Natural killer cell (primary cell): ENCODE measurements at regions not wholly inside any gene's neighbourhood (a gene's known extent, or its start where the extent isn't known, plus 50 kb on each side); places are given as distances from the start of the nearest gene placed in this dataset.

Experiments used
- ATAC-seq, 3 donors: fragments of 150-1000 bp in 2 of 3; fragments of 200-7000 bp in 1 of 3; cut with Tn5 transposase; 1 replicate in 1 of 3; 2 replicates in 2 of 3; pipeline ENCODE4 v1.10.0; 2021; ENCODE audit warnings: mild to moderate bottlenecking in 2 of 3, moderate library complexity in 2 of 3
- DNase-seq, 2 donors: peaks; one replicate each; pipeline versions ENCODE4 v3.0.0 to v3.0.0-alpha.2; 2013 to 2021; ENCODE audit warnings: mixed read lengths in 1 of 2
- H3K27ac ChIP-seq: one replicate; pipeline ENCODE4 v1.5.1; 2013; ENCODE audit warnings: mild to moderate bottlenecking, low read length
- H3K27me3 ChIP-seq: one replicate; pipeline ENCODE4 v1.6.1; 2013; ENCODE audit warnings: low read length; ENCODE audit not compliant: control insufficient read depth, insufficient read depth
- H3K36me3 ChIP-seq: one replicate; pipeline ENCODE4 v1.6.1; 2013; ENCODE audit warnings: low read length; ENCODE audit not compliant: control insufficient read depth, insufficient read depth
- H3K4me1 ChIP-seq: one replicate; pipeline ENCODE4 v1.6.1; 2013; ENCODE audit warnings: low read length; ENCODE audit not compliant: control insufficient read depth, insufficient read depth
- H3K4me3 ChIP-seq: one replicate; pipeline ENCODE4 v1.5.1; 2013; ENCODE audit warnings: low read length
- H3K9me3 ChIP-seq: one replicate; pipeline ENCODE4 v1.6.1; 2013; ENCODE audit warnings: low read length; ENCODE audit not compliant: control insufficient read depth, insufficient read depth
- H3K27ac Mint-ChIP-seq, 2 donors: one replicate each; pipeline ENCODE4 v1.8.0; 2022; ENCODE audit warnings: mild to moderate bottlenecking in 2 of 2, mixed read lengths in 2 of 2, moderate library complexity in 1 of 2
- H3K27me3 Mint-ChIP-seq, 2 donors: one replicate each; pipeline ENCODE4 v1.8.0; 2022; ENCODE audit warnings: low read depth in 2 of 2, mixed read lengths in 2 of 2
- H3K36me3 Mint-ChIP-seq: one replicate; pipeline ENCODE4 v1.8.0; 2022; ENCODE audit warnings: mixed read lengths
- H3K4me1 Mint-ChIP-seq, 2 donors: one replicate each; pipeline ENCODE4 v1.8.0; 2022; ENCODE audit warnings: mixed read lengths in 2 of 2
- H3K4me3 Mint-ChIP-seq: one replicate; pipeline ENCODE4 v1.8.0; 2022; ENCODE audit warnings: mild to moderate bottlenecking, moderate library complexity, mixed read lengths
- H3K9me3 Mint-ChIP-seq, 2 donors: one replicate each; pipeline ENCODE4 v1.8.0; 2022; ENCODE audit warnings: mixed read lengths in 2 of 2
- CTCF ChIP-seq: fragments of 200-600 bp; IDR thresholded peaks from one replicate; pipeline ENCODE4 v1.8.0; 2022; ENCODE audit warnings: antibody characterized with exemption
- WGBS: methylation state at CpG from one replicate; pipeline ENCODE4 v1.1.7; 2013; ENCODE audit warnings: missing lambda C conversion rate; ENCODE audit not compliant: insufficient coverage; 5-methylcytosine and 5-hydroxymethylcytosine counted together
- intact Hi-C: fragments of 100-400 bp; cut with micrococcal nuclease; formaldehyde crosslinking; loops from one replicate; pipeline ENCODE4 v1.14.2; 2022

GRCh38 chr5:133892306-133892705, 76.1 kb downstream of the C5orf15 start:
- no peak for DNase-seq
- peaks cover 0 to 2% of the 10 kb centered on the region in 2 donors for H3K27me3 Mint-ChIP-seq
- no peaks in the 10 kb centered on the region for H3K4me1 ChIP-seq
- no peaks in the 10 kb centered on the region for H3K9me3 ChIP-seq
- no peaks in the 10 kb centered on the region for H3K9me3 Mint-ChIP-seq
- 94% methylated on average over 1 of the region's 1 CpG for WGBS
- no peaks in the 10 kb centered on the region for H3K27me3 ChIP-seq
- ATAC-seq, result no peak
- intact Hi-C loops, result no loop called here
- H3K4me1 Mint-ChIP-seq, result no peaks in the 10 kb centered on the region
- H3K4me3 ChIP-seq, result no peak overlapping the region
- TF ChIP-seq CTCF, result no peak
- H3K4me3 Mint-ChIP-seq, result no peak overlapping the region
- no peaks in the 10 kb centered on the region for H3K36me3 Mint-ChIP-seq
- H3K36me3 ChIP-seq, result no peaks in the 10 kb centered on the region
- no peak overlapping the region for H3K27ac ChIP-seq
- no peak overlapping the region for H3K27ac Mint-ChIP-seq

- DNase-seq, result no peak
- whole genome bisulfite sequencing, result 87% methylated on average over 5 of the region's 5 CpGs
- no peaks in the 10 kb centered on the region for H3K36me3 Mint-ChIP-seq
- Histone ChIP-seq H3K9me3 (no peaks in the 10 kb centered on the region), H3K4me3 (no peak overlapping the region), H3K36me3 (no peaks in the 10 kb centered on the region), H3K4me1 (no peaks in the 10 kb centered on the region), H3K27me3 (no peaks in the 10 kb centered on the region), H3K27ac (no peak overlapping the region)
- no peaks in the 10 kb centered on the region for H3K9me3 Mint-ChIP-seq
- no peak for ATAC-seq
- no peak for TF ChIP-seq CTCF
- H3K27me3 Mint-ChIP-seq, result peaks cover 3 to 6% of the 10 kb centered on the region in 2 donors
- H3K4me3 Mint-ChIP-seq, result no peak overlapping the region
- intact Hi-C loops, result no loop called here
- no peak overlapping the region for H3K27ac Mint-ChIP-seq
- no peaks in the 10 kb centered on the region for H3K4me1 Mint-ChIP-seq
Measured at GRCh38 chr5:133891390-133891789, 77.0 kb downstream of the C5orf15 start.

GRCh38 chr5:133890776-133891280, 77.6 kb downstream of the C5orf15 start:
- no peaks in the 10 kb centered on the region for H3K27me3 ChIP-seq
- H3K36me3 ChIP-seq, result no peaks in the 10 kb centered on the region
- Mint-ChIP-seq H3K27ac (no peak overlapping the region), H3K4me1 (no peaks in the 10 kb centered on the region), H3K36me3 (no peaks in the 10 kb centered on the region), H3K27me3 (peaks cover 3 to 6% of the 10 kb centered on the region in 2 donors), H3K4me3 (no peak overlapping the region), H3K9me3 (no peaks in the 10 kb centered on the region)
- DNase-seq, result no peak
- ATAC-seq, result no peak
- TF ChIP-seq CTCF, result no peak
- H3K27ac ChIP-seq, result no peak overlapping the region
- H3K4me1 ChIP-seq, result no peaks in the 10 kb centered on the region
- intact Hi-C loops, result no loop called here
- H3K4me3 ChIP-seq, result no peak overlapping the region
- WGBS, result 88% methylated on average over 1 of the region's 1 CpG
- H3K9me3 ChIP-seq, result no peaks in the 10 kb centered on the region

GRCh38 chr5:133890314-133890713, 78.1 kb downstream of the C5orf15 start:
- peaks cover 3 to 6% of the 10 kb centered on the region in 2 donors for H3K27me3 Mint-ChIP-seq
- WGBS, result 80% methylated on average over 2 of the region's 2 CpGs

More at GRCh38 chr5:133890314-133890713, 78.1 kb downstream of the C5orf15 start:
- H3K4me1 Mint-ChIP-seq, result no peaks in the 10 kb centered on the region
- no peaks in the 10 kb centered on the region for H3K9me3 Mint-ChIP-seq
- Histone ChIP-seq H3K4me3 (no peak overlapping the region), H3K9me3 (no peaks in the 10 kb centered on the region), H3K36me3 (no peaks in the 10 kb centered on the region), H3K27me3 (no peaks in the 10 kb centered on the region), H3K4me1 (no peaks in the 10 kb centered on the region), H3K27ac (no peak overlapping the region)
- ATAC-seq, result no peak
- intact Hi-C loops, result no loop called here
- DNase-seq, result no peak
- no peak overlapping the region for H3K4me3 Mint-ChIP-seq
- TF ChIP-seq CTCF, result no peak
- no peaks in the 10 kb centered on the region for H3K36me3 Mint-ChIP-seq
- no peak overlapping the region for H3K27ac Mint-ChIP-seq
